BJ (cell line): ENCODE measurements at regions not wholly inside any gene's neighbourhood (a gene's known extent, or its start where the extent isn't known, plus 50 kb on each side); places are given as distances from the start of the nearest gene placed in this dataset.

ENCODE experiments used
- CTCF ChIA-PET: fragments of 350-600 bp; formaldehyde crosslinking; extraction: SDS; loops from one replicate; lab custom pipeline; 2021; ENCODE audit warnings: antibody characterized with exemption, inconsistent platforms; lab: Yijun Ruan, JAX
- POLR2A ChIA-PET: fragments of 300-600 bp; sonication (Branson Sonifier 250); formaldehyde crosslinking; extraction: SDS; loops from one replicate; lab custom pipeline; 2021; ENCODE audit warnings: antibody characterized with exemption; lab: Charles Lee
- DNase-seq: peaks from one replicate; pipeline ENCODE4 v3.0.0-alpha.2; 2011; ENCODE audit warnings: low read depth
- H3K27me3 ChIP-seq: 2 replicates; pipeline ENCODE4 v1.6.0; 2011; ENCODE audit warnings: low read length; ENCODE audit not compliant: control insufficient read depth, insufficient read depth
- H3K36me3 ChIP-seq: 2 replicates; pipeline ENCODE4 v1.5.1; 2011; ENCODE audit warnings: low read length; ENCODE audit not compliant: control insufficient read depth, insufficient read depth
- H3K4me3 ChIP-seq: 2 replicates; pipeline ENCODE4 v1.5.1; 2011; ENCODE audit warnings: low read depth, mild to moderate bottlenecking, control low read depth, low read length
- CTCF ChIP-seq: IDR thresholded peaks from 2 replicates; pipeline ENCODE4 v1.5.1; 2011; ENCODE audit warnings: low read depth, mild to moderate bottlenecking, control low read depth, inconsistent platforms, low read length, moderate library complexity; ENCODE audit not compliant: insufficient read depth

- DNase-seq, result no peak
- Histone ChIP-seq H3K36me3 (no peaks in the 10 kb centered on the region), H3K27me3 (no peaks in the 10 kb centered on the region), H3K4me3 (no peak overlapping the region)
- CTCF ChIA-PET, result no interaction called here
- no peak for TF ChIP-seq CTCF
- POLR2A ChIA-PET, result no interaction called here
These were observed 71.4 kb upstream of the HAAO start for GRCh38 chr2:42863751-42864150.

DNA sequence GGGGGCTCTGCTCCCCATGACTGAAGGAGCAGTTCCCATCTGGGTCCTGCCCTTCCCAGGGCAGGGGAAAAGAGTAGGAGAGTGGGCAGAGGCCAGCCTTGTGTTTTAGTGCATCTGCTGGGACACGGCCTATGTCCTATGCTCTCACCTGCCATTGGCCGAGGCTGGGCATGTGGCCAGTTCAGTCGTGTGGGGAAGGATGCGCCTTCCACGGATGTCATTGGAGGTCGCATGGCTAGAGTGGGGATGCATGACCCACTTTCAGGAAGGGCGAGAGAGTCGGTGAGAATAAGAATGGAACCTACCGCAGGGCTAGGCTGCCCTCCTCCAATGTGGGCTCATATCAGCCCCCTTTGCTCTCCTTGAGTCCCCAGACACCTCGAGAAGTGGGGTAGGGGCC, 70.9 kb upstream of the HAAO start:
- no peak overlapping the region for H3K4me3 ChIP-seq
- H3K27me3 ChIP-seq, result no peaks in the 10 kb centered on the region
- no peak for TF ChIP-seq CTCF
- ChIA-PET CTCF (no interaction called here), POLR2A (no interaction called here)
- no peaks in the 10 kb centered on the region for H3K36me3 ChIP-seq
- no peak for DNase-seq

DNA sequence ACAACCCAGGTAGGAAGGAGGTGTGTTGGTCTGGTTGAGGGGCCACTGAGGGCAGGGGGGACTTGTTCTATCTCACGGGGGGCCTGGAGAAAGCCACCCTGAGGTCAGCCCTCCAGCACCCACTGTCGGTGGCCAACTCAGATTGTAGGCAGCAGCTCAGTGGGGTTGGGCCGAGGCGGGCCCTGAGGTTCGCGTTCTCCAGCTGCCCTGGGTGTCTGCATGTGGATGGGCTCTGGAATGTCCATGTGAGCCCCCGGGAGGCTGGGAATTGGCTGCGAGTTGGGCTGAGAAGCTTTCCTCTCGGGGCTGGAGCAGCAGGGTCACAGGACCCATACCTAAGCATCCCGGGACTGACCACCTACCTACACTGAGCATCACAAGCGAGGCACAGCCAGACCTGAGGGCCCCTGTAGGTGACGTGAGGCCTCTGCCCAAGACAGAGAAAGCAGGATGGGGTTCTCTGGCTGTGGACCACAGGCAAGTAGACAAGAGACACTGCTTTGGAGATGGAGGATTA, 70.3 kb upstream of the HAAO start:
- Histone ChIP-seq H3K4me3 (no peak overlapping the region), H3K36me3 (no peaks in the 10 kb centered on the region), H3K27me3 (no peaks in the 10 kb centered on the region)
- no peak for DNase-seq
- CTCF ChIA-PET, result interaction anchor here (1.1 to 1.4 kb wide), 2 partner anchors 8 to 365 kb away, joined by 3 to 4 read pairs; no protein-coding TSS in a partner anchor
- TF ChIP-seq CTCF, result no peak
- POLR2A ChIA-PET, result no interaction called here

DNA sequence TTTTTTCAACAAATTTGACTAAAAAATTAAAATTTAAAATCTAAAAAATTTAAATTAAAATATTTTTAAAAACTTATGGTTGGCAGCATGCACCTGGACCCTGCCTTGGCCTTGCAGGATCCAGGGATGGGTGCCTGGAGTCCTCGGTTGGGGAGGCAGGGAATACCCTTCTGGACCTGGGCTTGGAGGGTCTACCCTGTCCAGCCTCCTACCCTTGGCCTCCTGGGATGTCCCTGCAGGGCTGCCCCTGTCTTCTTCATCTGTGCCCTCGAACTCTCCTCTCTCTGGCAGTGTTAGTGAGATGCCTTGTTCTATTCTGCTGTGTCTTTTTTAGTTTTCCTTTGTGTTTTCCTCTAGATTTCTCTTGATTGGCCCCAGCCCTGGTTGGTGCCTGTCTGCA, 68.9 kb upstream of the HAAO start:
- no peak for DNase-seq
- Histone ChIP-seq H3K27me3 (no peaks in the 10 kb centered on the region), H3K36me3 (no peaks in the 10 kb centered on the region), H3K4me3 (no peak overlapping the region)
- CTCF ChIA-PET, result interaction anchor here (1.4 kb wide), 1 partner anchor 366 kb away, joined by 3 read pairs; no protein-coding TSS in a partner anchor
- no peak for TF ChIP-seq CTCF
- POLR2A ChIA-PET, result no interaction called here

GRCh38 chr2:42860319-42861094, 68.1 kb upstream of the HAAO start:
- TF ChIP-seq CTCF, result no peak
- H3K4me3 ChIP-seq, result no peak overlapping the region
- DNase-seq, result no peak
- no peaks in the 10 kb centered on the region for H3K27me3 ChIP-seq
- ChIA-PET CTCF (interaction anchor here (1.1 to 4.5 kb wide), 13 partner anchors 9 to 367 kb away, joined by 3 to 72 read pairs (median 17); partner anchors contain the start of gene ZFP36L2), POLR2A (no interaction called here)
- H3K36me3 ChIP-seq, result no peaks in the 10 kb centered on the region
